Ascending aorta (tissue), 2 donors: ENCODE measurements at regions not wholly inside any gene's neighbourhood (a gene's known extent, or its start where the extent isn't known, plus 50 kb on each side); places are given as distances from the start of the nearest gene placed in this dataset.

Experiments
- DNase-seq, 2 donors: peaks; one replicate each; pipeline ENCODE4 v3.0.0-alpha.2; 2019; ENCODE audit warnings: low spot score in 2 of 2
- H3K27ac ChIP-seq, 2 donors: fragments of 200-600 bp; sonication (generic); one replicate each; pipeline ENCODE4 v1.5.1; 2016 to 2017; ENCODE audit warnings: mild to moderate bottlenecking in 1 of 2
- H3K27me3 ChIP-seq: fragments of 200-600 bp; sonication (generic); one replicate; pipeline ENCODE4 v1.5.1; 2017
- H3K36me3 ChIP-seq, 2 donors: fragments of 200-600 bp; sonication (generic); one replicate each; pipeline ENCODE4 v1.5.1; 2016
- H3K4me1 ChIP-seq, 2 donors: fragments of 200-600 bp; sonication (generic); one replicate each; pipeline ENCODE4 v1.5.1; 2016 to 2017; ENCODE audit warnings: mild to moderate bottlenecking in 1 of 2
- H3K4me3 ChIP-seq, 2 donors: fragments of 200-600 bp; sonication (generic); one replicate each; pipeline ENCODE4 v1.5.1; 2016 to 2017; ENCODE audit warnings: mild to moderate bottlenecking in 1 of 2
- H3K9me3 ChIP-seq, 2 donors: fragments of 200-600 bp; sonication (generic); one replicate each; pipeline ENCODE4 v1.5.1; 2016
- intact Hi-C: fragments of 100-400 bp; cut with DNase I; formaldehyde crosslinking; loops from one replicate; pipeline ENCODE4 v1.15.1; 2023
- TF ChIP-seq, protein P1 (sequence below), 3 experiments: fragments of 200-600 bp in 2 of 3; fragments of 450-650 bp in 1 of 3; sonication (generic) in 2 of 3; IDR thresholded peaks; one replicate each; pipeline ENCODE4 v1.5.1; 2016 to 2019; ENCODE audit warnings: antibody characterized with exemption in 3 of 3, mild to moderate bottlenecking in 1 of 3, moderate library complexity in 1 of 3

DNA sequence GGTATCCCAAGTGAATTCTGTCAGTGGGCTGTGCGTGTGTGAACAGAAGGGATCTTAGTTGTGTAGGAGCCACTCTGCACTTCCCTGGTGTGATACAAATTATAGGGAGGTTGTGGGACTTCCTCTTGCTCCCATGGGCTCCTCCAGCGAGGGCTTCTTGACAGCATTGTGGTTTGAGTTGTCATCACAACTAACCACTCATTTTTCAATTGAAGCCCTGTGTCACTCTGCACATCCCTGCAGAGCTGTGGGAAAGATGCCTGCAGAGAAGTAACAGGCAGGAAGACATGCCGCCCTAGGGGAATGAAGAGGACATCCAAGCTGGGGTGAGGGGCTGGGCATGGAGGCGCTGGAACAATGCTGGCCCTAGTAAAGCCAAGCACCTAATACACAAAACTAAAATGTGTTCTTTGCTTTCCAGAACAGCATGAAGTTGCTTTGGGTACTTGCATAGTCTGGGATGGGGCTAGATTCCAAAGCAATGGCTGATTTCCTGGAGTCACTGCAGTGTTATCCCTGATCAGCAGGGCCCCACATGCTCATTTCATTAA lies 692.5 kb downstream of the TOX3 start:
- no peaks in the 10 kb centered on the region for H3K4me1 ChIP-seq
- no peak for DNase-seq
- no peaks in the 10 kb centered on the region for H3K9me3 ChIP-seq
- intact Hi-C loops = no loop called here
- no peaks in the 10 kb centered on the region for H3K36me3 ChIP-seq
- no peaks in the 10 kb centered on the region for H3K27me3 ChIP-seq
- H3K4me3 ChIP-seq = no peak overlapping the region
- TF ChIP-seq, protein P1, sequence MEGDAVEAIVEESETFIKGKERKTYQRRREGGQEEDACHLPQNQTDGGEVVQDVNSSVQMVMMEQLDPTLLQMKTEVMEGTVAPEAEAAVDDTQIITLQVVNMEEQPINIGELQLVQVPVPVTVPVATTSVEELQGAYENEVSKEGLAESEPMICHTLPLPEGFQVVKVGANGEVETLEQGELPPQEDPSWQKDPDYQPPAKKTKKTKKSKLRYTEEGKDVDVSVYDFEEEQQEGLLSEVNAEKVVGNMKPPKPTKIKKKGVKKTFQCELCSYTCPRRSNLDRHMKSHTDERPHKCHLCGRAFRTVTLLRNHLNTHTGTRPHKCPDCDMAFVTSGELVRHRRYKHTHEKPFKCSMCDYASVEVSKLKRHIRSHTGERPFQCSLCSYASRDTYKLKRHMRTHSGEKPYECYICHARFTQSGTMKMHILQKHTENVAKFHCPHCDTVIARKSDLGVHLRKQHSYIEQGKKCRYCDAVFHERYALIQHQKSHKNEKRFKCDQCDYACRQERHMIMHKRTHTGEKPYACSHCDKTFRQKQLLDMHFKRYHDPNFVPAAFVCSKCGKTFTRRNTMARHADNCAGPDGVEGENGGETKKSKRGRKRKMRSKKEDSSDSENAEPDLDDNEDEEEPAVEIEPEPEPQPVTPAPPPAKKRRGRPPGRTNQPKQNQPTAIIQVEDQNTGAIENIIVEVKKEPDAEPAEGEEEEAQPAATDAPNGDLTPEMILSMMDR (IDR thresholded peaks at IDR 0.05) = no peak
- H3K27ac ChIP-seq = no peak overlapping the region

GRCh38 chr16:51853586-51853985 lies 693.4 kb downstream of the TOX3 start:
- Histone ChIP-seq H3K27ac (no peak overlapping the region), H3K4me1 (no peaks in the 10 kb centered on the region), H3K9me3 (no peaks in the 10 kb centered on the region), H3K4me3 (no peak overlapping the region), H3K27me3 (no peaks in the 10 kb centered on the region), H3K36me3 (no peaks in the 10 kb centered on the region)
- TF ChIP-seq, protein P1 (IDR thresholded peaks at IDR 0.05) = no peak
- DNase-seq = no peak
- intact Hi-C loops = no loop called here

DNA sequence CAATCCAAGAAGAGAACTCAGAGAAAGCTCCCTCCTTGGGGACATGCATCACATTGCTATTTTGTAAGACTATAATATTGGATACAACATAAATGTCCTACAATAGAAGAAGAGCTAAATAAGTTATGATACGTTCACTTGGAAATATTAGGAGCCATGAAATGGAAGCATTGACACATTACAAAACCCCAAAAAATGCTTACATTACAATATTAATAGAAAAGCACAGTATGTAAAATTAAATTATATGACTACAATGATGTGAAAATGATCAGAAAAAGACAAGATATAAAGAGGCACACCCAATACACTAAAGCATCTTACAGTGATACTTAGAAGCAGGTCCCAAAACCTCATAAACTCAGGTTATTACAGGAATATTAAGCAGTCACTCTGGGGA lies 694.1 kb downstream of the TOX3 start:
- intact Hi-C loops = no loop called here
- Histone ChIP-seq H3K4me3 (no peak overlapping the region), H3K4me1 (no peaks in the 10 kb centered on the region), H3K36me3 (no peaks in the 10 kb centered on the region), H3K27ac (no peak overlapping the region), H3K27me3 (no peaks in the 10 kb centered on the region), H3K9me3 (no peaks in the 10 kb centered on the region)
- no peak for DNase-seq
- TF ChIP-seq, protein P1 (IDR thresholded peaks at IDR 0.05) = no peak

DNA sequence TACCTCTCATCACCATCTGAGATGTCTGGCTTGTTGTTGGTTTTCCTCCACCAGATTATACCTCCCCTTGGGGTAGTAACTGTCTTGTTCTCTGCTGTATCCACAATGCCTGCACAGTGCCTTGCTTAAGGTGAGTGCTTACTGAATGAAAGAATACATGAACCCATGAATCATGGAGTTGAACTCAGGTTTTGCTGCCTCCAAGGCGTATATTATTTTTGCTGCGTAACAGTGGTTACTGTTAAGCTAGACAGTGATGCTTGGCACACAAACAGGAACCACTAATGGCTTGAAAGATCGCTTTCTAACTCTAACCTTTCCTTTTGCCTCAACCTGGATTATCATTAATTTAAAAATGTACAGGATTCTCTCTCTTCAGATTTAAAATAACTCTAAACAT lies 695.8 kb downstream of the TOX3 start:
- Histone ChIP-seq H3K27me3 (no peaks in the 10 kb centered on the region), H3K36me3 (no peaks in the 10 kb centered on the region), H3K9me3 (no peaks in the 10 kb centered on the region), H3K4me1 (no peaks in the 10 kb centered on the region), H3K27ac (no peak overlapping the region), H3K4me3 (no peak overlapping the region)
- no peak for DNase-seq
- intact Hi-C loops = no loop called here
- TF ChIP-seq, protein P1 (IDR thresholded peaks at IDR 0.05) = no peak

DNA sequence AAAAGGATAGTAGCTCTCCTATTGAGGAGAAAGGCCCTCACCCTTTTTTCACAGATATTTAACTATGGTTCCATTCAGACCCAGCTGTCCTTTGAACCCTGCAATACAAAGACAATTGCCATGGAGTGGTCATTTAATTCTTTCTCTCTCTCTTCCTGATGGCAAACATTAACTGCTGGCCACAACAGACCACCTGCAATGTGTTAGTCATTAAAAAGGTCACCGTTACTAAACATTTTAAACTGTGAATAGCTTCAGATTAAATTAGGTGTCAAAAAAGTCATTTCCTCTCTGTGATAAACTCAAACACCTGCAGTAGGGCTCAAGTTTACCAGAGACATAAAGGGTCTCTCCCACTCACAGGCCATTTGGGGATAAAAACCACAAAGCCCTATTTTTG lies 697.2 kb downstream of the TOX3 start:
- no peak for DNase-seq
- TF ChIP-seq, protein P1 (IDR thresholded peaks at IDR 0.05) = no peak
- H3K4me1 ChIP-seq = no peaks in the 10 kb centered on the region
- no peaks in the 10 kb centered on the region for H3K27me3 ChIP-seq
- no peak overlapping the region for H3K4me3 ChIP-seq
- no peak overlapping the region for H3K27ac ChIP-seq
- intact Hi-C loops = no loop called here
- H3K36me3 ChIP-seq = no peaks in the 10 kb centered on the region
- no peaks in the 10 kb centered on the region for H3K9me3 ChIP-seq
